ENCODE measurements at regions not wholly inside any gene's neighbourhood (a gene's known extent, or its start where the extent isn't known, plus 50 kb on each side); places are given as distances from the start of the nearest gene placed in this dataset.

GRCh38 chr4:149987330-149988086, 90.7 kb upstream of the DCLK2 start:
- no peaks in the 10 kb centered on the region for H3K4me1 ChIP-seq
- DNase-seq (no peak), ATAC-seq (no peak)
- H3K9me3 ChIP-seq: no peaks in the 10 kb centered on the region
- H3K36me3 ChIP-seq: no peaks in the 10 kb centered on the region
- no peak overlapping the region for H3K27ac ChIP-seq
- no peak for TF ChIP-seq POLR2A (IDR thresholded peaks at IDR 0.05)
- TF ChIP-seq, protein P1, sequence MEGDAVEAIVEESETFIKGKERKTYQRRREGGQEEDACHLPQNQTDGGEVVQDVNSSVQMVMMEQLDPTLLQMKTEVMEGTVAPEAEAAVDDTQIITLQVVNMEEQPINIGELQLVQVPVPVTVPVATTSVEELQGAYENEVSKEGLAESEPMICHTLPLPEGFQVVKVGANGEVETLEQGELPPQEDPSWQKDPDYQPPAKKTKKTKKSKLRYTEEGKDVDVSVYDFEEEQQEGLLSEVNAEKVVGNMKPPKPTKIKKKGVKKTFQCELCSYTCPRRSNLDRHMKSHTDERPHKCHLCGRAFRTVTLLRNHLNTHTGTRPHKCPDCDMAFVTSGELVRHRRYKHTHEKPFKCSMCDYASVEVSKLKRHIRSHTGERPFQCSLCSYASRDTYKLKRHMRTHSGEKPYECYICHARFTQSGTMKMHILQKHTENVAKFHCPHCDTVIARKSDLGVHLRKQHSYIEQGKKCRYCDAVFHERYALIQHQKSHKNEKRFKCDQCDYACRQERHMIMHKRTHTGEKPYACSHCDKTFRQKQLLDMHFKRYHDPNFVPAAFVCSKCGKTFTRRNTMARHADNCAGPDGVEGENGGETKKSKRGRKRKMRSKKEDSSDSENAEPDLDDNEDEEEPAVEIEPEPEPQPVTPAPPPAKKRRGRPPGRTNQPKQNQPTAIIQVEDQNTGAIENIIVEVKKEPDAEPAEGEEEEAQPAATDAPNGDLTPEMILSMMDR (IDR thresholded peaks at IDR 0.05 in 4 of 5, conservative IDR thresholded peaks at IDR 0.05 in 1 of 5): no peak
- H3K4me3 ChIP-seq: no peak overlapping the region
- no peaks in the 10 kb centered on the region for H3K27me3 ChIP-seq
- in situ Hi-C loops (cut with MboI; ENCODE audit: low sequenced_read_pairs in 4 of 4) (loop anchor here (10.0 to 25.0 kb wide), 2 partner anchors 875 to 887 kb away; no protein-coding TSS in a partner anchor), intact Hi-C loops (cut with DNase I; ENCODE audit: low total_unique reads) (no loop called here)

DNA sequence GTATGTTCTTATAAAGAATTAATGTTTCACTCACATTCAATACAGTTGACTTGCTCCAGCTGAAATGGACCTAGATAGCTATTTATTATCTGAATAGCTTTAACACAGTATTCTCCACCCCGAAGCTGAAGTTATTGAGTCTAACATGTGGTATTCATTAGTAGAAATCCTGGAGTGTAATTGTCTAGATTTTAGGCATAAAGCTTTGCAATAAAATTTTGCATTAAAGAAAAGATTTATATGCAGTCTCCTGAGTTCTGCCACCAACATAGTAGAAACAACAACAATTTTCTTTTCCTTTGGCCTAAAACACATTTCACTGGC, 90.2 kb upstream of the DCLK2 start:
- no peak for DNase-seq
- no peak for ATAC-seq
- in situ Hi-C loops (cut with MboI; ENCODE audit: low sequenced_read_pairs in 4 of 4): loop anchor here (10.0 to 25.0 kb wide), 2 partner anchors 874 to 887 kb away; no protein-coding TSS in a partner anchor
- Histone ChIP-seq H3K4me3 (no peak overlapping the region), H3K9me3 (no peaks in the 10 kb centered on the region), H3K4me1 (no peaks in the 10 kb centered on the region), H3K36me3 (no peaks in the 10 kb centered on the region), H3K27me3 (no peaks in the 10 kb centered on the region), H3K27ac (no peak overlapping the region)
- intact Hi-C loops (cut with DNase I; ENCODE audit: low total_unique reads): no loop called here
- no peak for TF ChIP-seq POLR2A (IDR thresholded peaks at IDR 0.05)
- TF ChIP-seq, protein P1 (IDR thresholded peaks at IDR 0.05 in 4 of 5, conservative IDR thresholded peaks at IDR 0.05 in 1 of 5): no peak

- TF ChIP-seq, protein P1 (IDR thresholded peaks at IDR 0.05 in 4 of 5, conservative IDR thresholded peaks at IDR 0.05 in 1 of 5): no peak
- TF ChIP-seq POLR2A (IDR thresholded peaks at IDR 0.05): no peak
- in situ Hi-C loops (cut with MboI; ENCODE audit: low sequenced_read_pairs in 4 of 4) (loop anchor here in 3 of 4 donors (25.0 kb wide), 1 partner anchor 869 kb away; no protein-coding TSS in a partner anchor), intact Hi-C loops (cut with DNase I; ENCODE audit: low total_unique reads) (no loop called here)
- no peak for DNase-seq
- H3K27ac ChIP-seq: no peak overlapping the region
- no peak overlapping the region for H3K4me3 ChIP-seq
- H3K36me3 ChIP-seq: no peaks in the 10 kb centered on the region
- H3K27me3 ChIP-seq: no peaks in the 10 kb centered on the region
- H3K4me1 ChIP-seq: no peaks in the 10 kb centered on the region
- H3K9me3 ChIP-seq: no peaks in the 10 kb centered on the region
- no peak for ATAC-seq
Measured at GRCh38 chr4:149993030-149993429, 85.2 kb upstream of the DCLK2 start.

DNA sequence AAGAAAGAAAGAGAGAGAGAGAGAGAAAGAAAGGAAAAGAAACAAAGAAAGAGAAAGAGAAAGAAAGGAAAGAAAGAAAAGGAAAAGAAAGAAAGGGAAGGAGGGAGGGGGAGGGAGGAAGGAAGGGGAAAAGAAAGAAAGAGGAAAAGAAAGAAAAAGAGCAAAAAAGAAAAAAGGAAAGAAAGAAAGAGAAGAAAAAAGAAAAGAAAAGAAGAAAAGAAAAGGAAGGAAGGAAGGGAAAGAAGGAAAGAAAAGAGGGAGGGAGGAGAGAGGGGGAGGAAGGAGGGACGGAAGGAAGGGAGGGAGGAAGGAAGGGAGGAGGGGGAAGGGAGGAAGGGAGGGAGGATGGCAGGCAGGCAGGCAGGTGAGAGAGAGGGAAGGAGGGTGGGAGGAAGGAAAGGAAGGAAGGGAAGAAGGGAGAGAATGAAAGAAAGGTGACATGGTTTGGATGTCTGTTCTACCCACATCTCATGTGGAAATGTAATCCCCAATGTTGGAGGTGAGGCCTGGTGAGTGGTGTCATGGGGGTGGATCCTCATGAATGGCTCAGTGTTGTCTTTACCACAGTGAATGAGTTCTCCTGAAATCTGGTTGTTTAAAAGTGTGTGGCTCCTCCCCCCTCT, 83.0 kb upstream of the DCLK2 start:
- ATAC-seq: no peak
- TF ChIP-seq, protein P1 (IDR thresholded peaks at IDR 0.05 in 4 of 5, conservative IDR thresholded peaks at IDR 0.05 in 1 of 5): no peak
- no peak for TF ChIP-seq POLR2A (IDR thresholded peaks at IDR 0.05)
- H3K4me3 ChIP-seq: no peak overlapping the region
- no peaks in the 10 kb centered on the region for H3K27me3 ChIP-seq
- no peak for DNase-seq
- intact Hi-C loops (cut with DNase I; ENCODE audit: low total_unique reads) (no loop called here), in situ Hi-C loops (cut with MboI; ENCODE audit: low sequenced_read_pairs in 4 of 4) (loop anchor here in 3 of 4 donors (25.0 kb wide), 1 partner anchor 867 kb away; no protein-coding TSS in a partner anchor)
- H3K9me3 ChIP-seq: no peaks in the 10 kb centered on the region
- H3K27ac ChIP-seq: no peak overlapping the region
- no peaks in the 10 kb centered on the region for H3K4me1 ChIP-seq
- no peaks in the 10 kb centered on the region for H3K36me3 ChIP-seq

Measured in gastrocnemius medialis (tissue), 4 donors.